Colonic mucosa (tissue), 4 donors: ENCODE measurements at regions not wholly inside any gene's neighbourhood (a gene's known extent, or its start where the extent isn't known, plus 50 kb on each side); places are given as distances from the start of the nearest gene placed in this dataset.

Experiments
- DNase-seq: peaks from one replicate; pipeline ENCODE4 v3.0.0-alpha.2; 2020
- H3K27ac ChIP-seq: fragments of 200-600 bp; one replicate; pipeline ENCODE4 v1.8.0; 2021
- H3K27me3 ChIP-seq: fragments of 200-600 bp; one replicate; pipeline ENCODE4 v1.8.0; 2021
- H3K36me3 ChIP-seq: fragments of 200-600 bp; one replicate; pipeline ENCODE4 v1.8.0; 2021
- H3K4me1 ChIP-seq: fragments of 200-600 bp; one replicate; pipeline ENCODE4 v1.8.0; 2021; ENCODE audit warnings: mild to moderate bottlenecking
- H3K4me3 ChIP-seq: fragments of 200-600 bp; one replicate; pipeline ENCODE4 v1.8.0; 2021
- H3K9ac ChIP-seq, 2 donors: one replicate each; pipeline ENCODE4 v1.7.0; 2013; ENCODE audit warnings: control low read depth in 2 of 2, low read depth in 2 of 2, low read length in 2 of 2
- H3K9me3 ChIP-seq: fragments of 200-600 bp; one replicate; pipeline ENCODE4 v1.8.0; 2021
- intact Hi-C: fragments of 100-400 bp; cut with DNase I; formaldehyde crosslinking; loops from one replicate; pipeline ENCODE4 v1.14.1; 2022
- TF ChIP-seq, protein P1 (sequence below): fragments of 200-600 bp; IDR thresholded peaks from one replicate; pipeline ENCODE4 v1.8.0; 2022; ENCODE audit warnings: antibody characterized with exemption, mild to moderate bottlenecking
- donor health status: healthy.
- donor health status: DM: no; HTN: no; CAD: no.
- donor health status: DM: no; HTN: no; CAD: no.

DNA sequence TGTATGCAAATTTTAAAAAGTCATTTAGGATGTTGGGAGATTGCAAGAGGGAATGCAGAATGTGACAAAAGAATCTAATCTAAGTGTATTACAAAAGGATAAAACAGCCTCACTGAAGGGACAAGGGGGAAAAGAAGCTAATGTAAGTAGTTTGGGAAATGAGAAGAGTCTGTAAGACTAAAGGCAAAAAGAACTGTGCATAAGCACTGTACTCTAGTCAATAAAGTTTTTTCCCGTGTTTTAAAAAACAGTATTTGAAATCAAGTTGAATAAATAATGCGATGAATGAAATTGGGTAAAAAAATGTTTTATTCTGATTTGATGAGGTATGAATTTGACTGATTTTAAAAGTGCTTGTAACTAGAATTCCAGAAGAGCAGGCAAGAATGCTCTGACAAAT is 149.8 kb downstream of the VEGFA start:
- Histone ChIP-seq H3K27me3 (no peaks in the 10 kb centered on the region), H3K4me1 (no peaks in the 10 kb centered on the region), H3K4me3 (no peak overlapping the region), H3K9ac (no peak overlapping the region), H3K36me3 (no peaks in the 10 kb centered on the region), H3K9me3 (no peaks in the 10 kb centered on the region), H3K27ac (no peak overlapping the region)
- intact Hi-C loops = no loop called here
- DNase-seq = no peak
- TF ChIP-seq, protein P1, sequence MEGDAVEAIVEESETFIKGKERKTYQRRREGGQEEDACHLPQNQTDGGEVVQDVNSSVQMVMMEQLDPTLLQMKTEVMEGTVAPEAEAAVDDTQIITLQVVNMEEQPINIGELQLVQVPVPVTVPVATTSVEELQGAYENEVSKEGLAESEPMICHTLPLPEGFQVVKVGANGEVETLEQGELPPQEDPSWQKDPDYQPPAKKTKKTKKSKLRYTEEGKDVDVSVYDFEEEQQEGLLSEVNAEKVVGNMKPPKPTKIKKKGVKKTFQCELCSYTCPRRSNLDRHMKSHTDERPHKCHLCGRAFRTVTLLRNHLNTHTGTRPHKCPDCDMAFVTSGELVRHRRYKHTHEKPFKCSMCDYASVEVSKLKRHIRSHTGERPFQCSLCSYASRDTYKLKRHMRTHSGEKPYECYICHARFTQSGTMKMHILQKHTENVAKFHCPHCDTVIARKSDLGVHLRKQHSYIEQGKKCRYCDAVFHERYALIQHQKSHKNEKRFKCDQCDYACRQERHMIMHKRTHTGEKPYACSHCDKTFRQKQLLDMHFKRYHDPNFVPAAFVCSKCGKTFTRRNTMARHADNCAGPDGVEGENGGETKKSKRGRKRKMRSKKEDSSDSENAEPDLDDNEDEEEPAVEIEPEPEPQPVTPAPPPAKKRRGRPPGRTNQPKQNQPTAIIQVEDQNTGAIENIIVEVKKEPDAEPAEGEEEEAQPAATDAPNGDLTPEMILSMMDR = no peak

DNA sequence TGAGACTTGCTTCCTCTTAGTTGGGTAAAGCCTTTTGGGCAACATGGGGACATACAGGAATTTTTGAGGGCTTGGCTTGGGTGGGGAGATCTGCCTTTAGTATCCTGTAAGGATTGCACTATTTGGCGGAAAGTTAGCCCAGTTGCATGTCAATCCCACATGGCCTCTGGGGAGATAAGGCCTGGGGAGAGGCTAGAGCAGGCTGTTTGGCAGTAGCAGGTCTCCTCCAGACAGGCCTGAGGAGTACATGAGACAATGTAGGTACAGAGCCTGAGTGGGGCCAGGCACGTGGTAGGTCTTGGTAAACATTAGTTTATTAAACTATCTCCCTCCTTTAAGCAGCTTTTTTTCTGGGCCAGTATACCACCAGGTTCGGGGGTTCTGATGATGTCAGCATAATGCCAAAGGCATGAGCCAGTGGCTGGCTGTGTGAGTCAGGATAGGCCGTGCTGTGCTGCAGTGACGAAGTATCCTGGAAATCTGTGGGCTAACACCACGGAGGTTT is 147.9 kb downstream of the VEGFA start:
- TF ChIP-seq, protein P1 = no peak
- Histone ChIP-seq H3K9ac (peak overlapping the region in 1 of 2 donors; percentile 16), H3K36me3 (no peaks in the 10 kb centered on the region), H3K4me1 (peaks cover 8% of the 10 kb centered on the region), H3K27ac (peak overlapping the region; percentile 76), H3K9me3 (no peaks in the 10 kb centered on the region), H3K4me3 (no peak overlapping the region), H3K27me3 (no peaks in the 10 kb centered on the region)
- DNase-seq = no peak
- intact Hi-C loops = no loop called here

DNA sequence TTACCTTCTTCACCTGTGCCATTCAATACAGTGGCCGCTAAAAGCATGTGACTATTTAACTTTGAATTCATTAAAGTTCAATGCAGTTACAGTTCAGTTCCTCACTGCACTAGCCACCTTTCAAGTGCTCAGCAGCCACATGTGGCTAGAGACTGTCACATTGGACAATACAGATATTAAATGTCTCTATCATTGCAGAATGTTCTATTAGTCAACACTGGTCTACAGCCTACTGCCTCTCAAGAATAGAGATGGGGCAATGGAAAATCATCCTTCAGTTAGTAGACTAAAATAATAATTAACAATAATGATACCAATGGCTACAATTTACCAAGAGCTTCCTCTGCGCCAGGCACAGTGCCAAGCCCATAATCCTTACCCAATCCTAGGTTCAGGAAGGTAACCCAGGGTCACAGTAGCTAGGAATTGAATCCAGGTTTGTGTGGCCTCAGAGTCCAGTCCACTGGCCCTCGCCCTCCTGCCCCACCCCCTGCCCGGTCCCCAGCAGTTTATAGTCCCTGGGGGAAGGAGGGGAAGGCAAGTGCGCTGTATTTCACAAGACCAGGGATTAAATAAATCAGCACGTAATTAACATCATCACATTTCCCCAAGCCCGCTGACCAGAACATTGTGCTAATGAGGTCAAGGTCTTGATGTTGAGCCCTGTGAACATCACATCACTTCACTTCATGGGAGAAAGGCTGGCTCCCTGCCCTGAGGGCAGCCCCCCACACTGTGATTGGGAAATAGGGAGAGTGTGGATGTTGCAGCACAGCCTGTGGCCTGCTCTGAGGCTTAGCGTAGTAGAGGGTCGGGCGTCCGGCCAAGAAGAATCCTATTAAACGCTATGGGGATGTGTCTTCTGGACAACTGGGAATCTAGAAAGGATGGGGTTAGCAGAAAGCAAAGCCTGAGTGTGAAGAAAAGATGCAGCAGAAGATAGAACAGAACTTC is 147.2 kb downstream of the VEGFA start:
- TF ChIP-seq, protein P1 = no peak
- Histone ChIP-seq H3K4me1 (peaks cover 11% of the 10 kb centered on the region), H3K9me3 (no peaks in the 10 kb centered on the region), H3K27me3 (no peaks in the 10 kb centered on the region), H3K27ac (peak overlapping the region; percentile 76), H3K9ac (peak overlapping the region in 1 of 2 donors; percentile 16), H3K36me3 (no peaks in the 10 kb centered on the region), H3K4me3 (no peak overlapping the region)
- peak; percentile 87 for DNase-seq
- intact Hi-C loops = no loop called here

DNA sequence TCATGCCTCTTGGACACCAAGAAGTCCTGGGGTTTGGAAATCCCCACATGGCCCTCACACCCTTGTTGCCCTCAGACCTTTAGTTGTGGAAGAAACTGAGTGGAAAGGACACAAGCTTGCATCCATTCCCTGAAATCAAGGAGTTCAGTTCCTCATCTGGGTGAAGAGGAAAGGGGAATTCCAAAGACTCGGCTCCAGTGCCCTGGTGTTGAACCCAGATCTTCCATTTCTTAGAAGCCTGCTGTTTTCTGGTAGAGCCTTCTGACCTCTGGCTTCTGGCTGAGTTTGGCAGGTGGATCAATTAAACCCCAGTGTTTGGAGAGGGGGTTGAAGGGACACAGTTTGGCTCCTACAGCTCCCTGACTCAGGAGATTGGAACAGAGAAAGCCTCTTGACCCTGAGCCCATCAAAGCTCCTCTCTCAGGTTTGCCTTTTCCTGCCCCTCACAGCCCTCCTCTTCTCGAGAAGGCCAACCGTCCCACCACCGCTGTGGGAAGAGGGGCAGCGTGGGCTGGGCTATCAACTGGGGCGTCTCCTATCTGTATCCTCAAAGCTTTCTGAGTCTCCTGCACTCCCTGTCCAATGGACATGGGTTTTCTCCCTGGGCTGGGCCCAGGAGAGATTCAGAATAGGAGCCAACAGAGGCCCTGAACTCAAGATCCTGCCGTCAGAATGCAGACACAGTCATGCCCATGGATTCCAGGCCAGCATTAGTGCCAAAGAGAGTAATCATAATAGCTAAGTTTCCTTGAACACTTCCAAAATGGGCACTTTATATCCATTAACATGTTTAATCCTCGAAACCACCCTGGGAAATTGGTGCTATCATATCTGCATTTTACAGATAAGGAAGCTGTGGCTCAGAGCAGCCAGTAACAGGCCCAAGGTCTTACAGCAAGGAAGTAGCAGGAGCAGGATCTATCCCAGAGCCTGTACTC is 146.2 kb downstream of the VEGFA start:
- Histone ChIP-seq H3K4me3 (no peak overlapping the region), H3K27me3 (no peaks in the 10 kb centered on the region), H3K27ac (peak overlapping the region; percentile 76), H3K9ac (peak overlapping the region in 1 of 2 donors; percentile 16), H3K9me3 (no peaks in the 10 kb centered on the region), H3K36me3 (no peaks in the 10 kb centered on the region), H3K4me1 (peaks cover 11% of the 10 kb centered on the region)
- TF ChIP-seq, protein P1 = no peak
- peak; percentile 53 for DNase-seq
- intact Hi-C loops = no loop called here

DNA sequence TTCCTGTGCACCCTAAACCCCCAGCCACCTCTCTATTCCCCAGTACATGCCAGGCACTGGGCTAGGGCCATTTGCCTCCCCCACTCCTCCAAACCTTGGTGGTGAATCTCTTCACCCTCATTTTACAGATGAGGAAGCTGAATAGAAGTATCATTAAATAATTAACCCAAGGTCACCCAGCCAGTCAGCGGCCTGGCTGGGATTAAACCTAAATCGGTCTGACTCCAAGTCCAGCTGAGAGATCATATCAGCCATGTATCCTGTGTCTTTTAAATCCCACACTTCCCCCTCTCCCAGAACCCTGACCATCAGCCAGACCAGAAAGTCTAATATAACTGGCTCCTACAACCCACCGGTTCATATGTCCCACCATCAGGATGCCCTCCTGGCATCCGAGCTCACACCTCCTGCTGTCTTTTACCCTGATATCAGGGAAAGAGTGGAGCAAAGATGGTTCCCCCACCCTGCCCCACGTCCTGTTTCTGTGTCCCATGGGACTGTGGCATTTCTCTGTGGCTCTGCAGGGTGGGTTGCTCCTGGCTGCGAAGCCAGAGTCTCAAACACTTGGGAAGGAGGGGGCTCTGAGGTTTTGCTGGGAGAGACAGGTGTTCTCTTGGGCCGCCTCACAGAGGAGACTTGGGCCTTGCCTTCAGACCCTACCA is 145.3 kb downstream of the VEGFA start:
- Histone ChIP-seq H3K9ac (no peak overlapping the region), H3K4me1 (peaks cover 11% of the 10 kb centered on the region), H3K27ac (no peak overlapping the region), H3K4me3 (no peak overlapping the region), H3K9me3 (no peaks in the 10 kb centered on the region), H3K36me3 (no peaks in the 10 kb centered on the region), H3K27me3 (no peaks in the 10 kb centered on the region)
- intact Hi-C loops = no loop called here
- TF ChIP-seq, protein P1 = no peak
- no peak for DNase-seq
